Stomach smooth muscle (tissue), 2 donors: ENCODE measurements at regions not wholly inside any gene's neighbourhood (a gene's known extent, or its start where the extent isn't known, plus 50 kb on each side); places are given as distances from the start of the nearest gene placed in this dataset.

Source experiments
- H3K27ac ChIP-seq: one replicate; pipeline ENCODE4 v1.7.0; 2013; ENCODE audit warnings: mild to moderate bottlenecking, low read length, inconsistent platforms
- H3K27me3 ChIP-seq, 2 donors: one replicate each; pipeline ENCODE4 v1.7.0; 2013; ENCODE audit warnings: low read length in 2 of 2; ENCODE audit not compliant: insufficient read depth in 2 of 2, control insufficient read depth in 1 of 2
- H3K36me3 ChIP-seq, 2 donors: one replicate each; pipeline ENCODE4 v1.7.0; 2013; ENCODE audit warnings: low read length in 2 of 2; ENCODE audit not compliant: control insufficient read depth in 2 of 2, insufficient read depth in 2 of 2
- H3K4me1 ChIP-seq: one replicate; pipeline ENCODE4 v1.7.0; 2013; ENCODE audit warnings: low read length; ENCODE audit not compliant: control insufficient read depth, insufficient read depth
- H3K4me3 ChIP-seq, 2 donors: one replicate each; pipeline ENCODE4 v1.7.0; 2013; ENCODE audit warnings: low read length in 2 of 2
- H3K9ac ChIP-seq, 2 donors: one replicate each; pipeline ENCODE4 v1.7.0; 2013; ENCODE audit warnings: low read length in 2 of 2, mild to moderate bottlenecking in 1 of 2
- H3K9me3 ChIP-seq, 2 donors: one replicate each; pipeline ENCODE4 v1.7.0; 2013; ENCODE audit warnings: low read length in 2 of 2; ENCODE audit not compliant: control insufficient read depth in 2 of 2
- donor health status: healthy.
- donor health status: Pancreatic carcinoma.

DNA sequence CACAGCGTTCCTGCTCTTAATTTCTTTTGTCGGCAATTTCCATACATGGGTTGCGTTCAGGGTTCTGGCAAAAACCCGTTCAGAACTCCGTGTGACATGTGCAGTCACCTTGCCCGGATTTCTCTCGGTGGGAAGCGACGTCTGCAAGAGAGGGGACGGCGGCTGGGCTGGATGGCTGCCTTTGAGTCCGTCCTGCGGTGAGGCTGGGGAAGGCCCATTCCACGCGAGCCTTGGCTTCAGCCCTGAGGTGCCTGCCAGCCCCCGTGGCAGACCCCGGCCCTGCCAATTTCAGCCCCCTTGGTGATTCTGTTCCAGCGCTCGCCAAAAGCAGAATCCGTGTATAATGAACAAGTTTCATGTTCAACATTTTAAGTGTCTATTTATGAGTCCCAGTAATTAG lies 72.6 kb upstream of the TSHZ3 start:
- no peak overlapping the region for H3K4me3 ChIP-seq
- peaks cover 0 to 2% of the 10 kb centered on the region in 2 donors for H3K27me3 ChIP-seq
- no peaks in the 10 kb centered on the region for H3K36me3 ChIP-seq
- H3K9ac ChIP-seq: no peak overlapping the region
- no peaks in the 10 kb centered on the region for H3K4me1 ChIP-seq
- H3K27ac ChIP-seq: no peak overlapping the region
- no peaks in the 10 kb centered on the region for H3K9me3 ChIP-seq

DNA sequence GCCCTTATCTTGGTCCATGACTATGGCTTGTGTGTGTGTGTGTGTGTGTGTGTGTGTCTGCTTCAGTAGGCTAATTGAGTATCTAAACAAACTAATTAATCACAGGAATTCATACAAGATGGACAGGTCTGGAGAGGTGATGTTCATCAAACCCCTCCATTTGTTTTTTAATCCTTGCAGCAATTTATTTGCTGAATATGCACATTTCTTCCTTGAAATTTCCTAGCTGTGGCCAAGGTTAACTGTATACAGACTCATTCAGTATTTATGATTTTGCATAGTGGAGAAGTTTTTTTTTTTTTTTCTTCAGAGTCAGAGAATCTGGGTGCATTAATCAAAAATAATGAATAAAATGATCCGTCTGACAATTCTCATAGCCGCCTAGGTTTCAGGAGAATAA lies 74.7 kb upstream of the TSHZ3 start:
- Histone ChIP-seq H3K27me3 (peaks cover 0 to 2% of the 10 kb centered on the region in 2 donors), H3K9ac (no peak overlapping the region), H3K27ac (no peak overlapping the region), H3K36me3 (no peaks in the 10 kb centered on the region), H3K4me3 (no peak overlapping the region), H3K9me3 (no peaks in the 10 kb centered on the region), H3K4me1 (no peaks in the 10 kb centered on the region)

DNA sequence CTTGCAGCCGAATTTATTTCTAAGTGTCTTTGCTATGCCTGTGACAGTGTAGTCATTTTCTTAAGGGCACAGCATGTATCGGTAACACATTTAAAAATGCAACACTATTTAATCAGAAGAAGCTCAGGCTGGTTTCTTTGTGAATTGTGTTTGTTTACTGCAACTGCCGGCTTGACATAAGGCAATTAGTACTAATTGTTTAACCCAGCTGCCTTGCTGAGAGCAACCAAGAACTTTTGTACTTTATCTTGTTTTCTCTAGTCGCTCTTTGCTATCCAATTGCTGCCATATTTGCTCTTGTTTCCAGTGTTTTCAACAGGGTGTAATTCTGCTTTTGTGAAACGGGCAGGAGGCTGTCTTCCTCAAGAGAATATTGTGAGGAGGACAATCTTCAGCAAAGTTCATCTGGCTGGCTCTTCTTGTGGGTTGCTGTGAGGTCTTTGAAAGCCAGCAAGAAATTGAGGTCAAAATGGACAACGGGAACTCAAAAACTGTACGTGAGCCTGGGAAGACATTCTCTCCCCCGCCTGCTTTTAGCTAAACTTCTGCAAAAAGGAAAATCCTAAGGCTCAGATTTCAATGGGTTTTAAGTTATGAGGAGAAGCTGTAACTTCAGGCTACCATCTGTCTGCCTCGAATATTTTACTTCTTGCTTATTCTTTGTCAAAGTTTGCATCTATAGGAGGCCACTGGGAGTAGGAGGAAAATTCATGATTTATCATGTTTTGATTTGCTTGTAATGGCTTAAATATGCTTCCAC lies 75.8 kb upstream of the TSHZ3 start:
- Histone ChIP-seq H3K9me3 (no peaks in the 10 kb centered on the region), H3K27ac (no peak overlapping the region), H3K36me3 (no peaks in the 10 kb centered on the region), H3K27me3 (peaks cover 0 to 2% of the 10 kb centered on the region in 2 donors), H3K4me1 (no peaks in the 10 kb centered on the region), H3K4me3 (no peak overlapping the region), H3K9ac (no peak overlapping the region)

DNA sequence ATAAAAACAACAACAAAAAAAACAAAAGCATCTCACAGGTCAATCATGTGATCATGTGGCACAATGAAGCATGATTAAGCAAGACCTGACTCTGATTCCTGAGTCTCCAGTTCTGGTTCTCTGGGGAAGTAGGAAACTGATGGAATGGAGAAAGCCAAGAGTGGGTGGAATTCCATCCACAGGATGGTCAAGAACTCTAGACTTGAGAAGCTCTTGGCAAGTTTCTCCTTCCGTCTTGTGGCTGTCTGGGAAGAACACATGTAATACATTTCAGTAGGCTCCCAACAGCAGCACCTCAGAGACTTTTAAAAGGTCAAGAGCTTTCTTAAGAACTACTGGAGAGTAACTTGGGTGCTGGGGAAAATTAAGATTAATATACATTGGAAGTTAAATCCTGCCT lies 78.6 kb upstream of the TSHZ3 start:
- no peak overlapping the region for H3K4me3 ChIP-seq
- no peaks in the 10 kb centered on the region for H3K4me1 ChIP-seq
- H3K27me3 ChIP-seq: peaks cover 0 to 7% of the 10 kb centered on the region in 2 donors
- no peaks in the 10 kb centered on the region for H3K36me3 ChIP-seq
- no peaks in the 10 kb centered on the region for H3K9me3 ChIP-seq
- H3K9ac ChIP-seq: no peak overlapping the region
- H3K27ac ChIP-seq: no peak overlapping the region

DNA sequence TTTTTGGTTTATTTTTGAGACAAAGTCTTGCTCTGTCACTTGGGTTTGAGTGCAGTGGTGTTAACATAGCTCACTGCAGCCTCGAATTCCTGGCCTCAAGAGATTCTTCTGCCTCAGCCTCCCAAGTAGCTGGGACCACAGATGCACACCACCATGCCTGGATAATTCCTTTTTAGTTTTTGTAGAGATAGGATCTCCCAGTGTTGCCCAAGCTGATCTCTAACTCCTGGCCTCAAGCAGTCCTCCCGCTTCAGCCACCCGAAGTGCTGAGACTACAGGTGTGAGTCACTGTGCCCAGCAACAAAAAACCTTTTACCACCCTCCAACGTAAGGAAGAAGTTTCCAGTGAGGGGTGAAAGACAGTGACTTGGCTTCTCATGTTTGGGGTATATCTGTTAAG lies 81.1 kb upstream of the TSHZ3 start:
- Histone ChIP-seq H3K9me3 (no peaks in the 10 kb centered on the region), H3K36me3 (no peaks in the 10 kb centered on the region), H3K4me1 (no peaks in the 10 kb centered on the region), H3K9ac (no peak overlapping the region), H3K27me3 (peaks cover 0 to 7% of the 10 kb centered on the region in 2 donors), H3K4me3 (no peak overlapping the region), H3K27ac (no peak overlapping the region)

DNA sequence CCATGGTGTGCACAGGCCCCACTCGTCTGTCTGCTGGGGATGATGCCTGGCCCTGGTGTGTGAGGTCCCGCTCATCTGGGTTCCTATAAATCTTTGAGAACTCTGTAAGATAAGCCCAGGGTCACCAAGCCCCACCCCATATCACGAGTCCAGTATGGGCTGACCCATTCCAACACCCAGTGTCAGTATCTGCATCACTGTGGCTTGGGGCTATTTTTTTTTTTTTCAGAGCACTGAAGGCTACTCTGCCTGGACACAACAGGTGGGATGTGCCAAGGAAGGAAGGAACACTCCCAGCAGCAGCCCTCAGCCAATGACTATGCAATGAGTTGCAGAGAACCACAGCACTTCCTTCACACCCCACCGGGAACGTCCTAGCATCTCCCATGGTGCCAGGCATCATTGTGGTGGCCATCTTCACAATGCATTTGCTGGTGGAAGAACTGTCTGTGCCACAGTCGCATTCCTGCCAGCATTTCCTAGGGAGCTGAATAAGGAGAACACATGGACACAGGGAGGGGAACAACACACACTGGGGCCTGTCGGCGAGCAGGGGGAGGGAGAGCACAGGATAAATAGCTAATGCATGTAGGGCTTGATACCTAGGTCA lies 83.1 kb upstream of the TSHZ3 start:
- no peaks in the 10 kb centered on the region for H3K36me3 ChIP-seq
- H3K27ac ChIP-seq: no peak overlapping the region
- no peaks in the 10 kb centered on the region for H3K4me1 ChIP-seq
- no peak overlapping the region for H3K4me3 ChIP-seq
- H3K9ac ChIP-seq: no peak overlapping the region
- H3K9me3 ChIP-seq: no peaks in the 10 kb centered on the region
- H3K27me3 ChIP-seq: peaks cover 0 to 4% of the 10 kb centered on the region in 2 donors

DNA sequence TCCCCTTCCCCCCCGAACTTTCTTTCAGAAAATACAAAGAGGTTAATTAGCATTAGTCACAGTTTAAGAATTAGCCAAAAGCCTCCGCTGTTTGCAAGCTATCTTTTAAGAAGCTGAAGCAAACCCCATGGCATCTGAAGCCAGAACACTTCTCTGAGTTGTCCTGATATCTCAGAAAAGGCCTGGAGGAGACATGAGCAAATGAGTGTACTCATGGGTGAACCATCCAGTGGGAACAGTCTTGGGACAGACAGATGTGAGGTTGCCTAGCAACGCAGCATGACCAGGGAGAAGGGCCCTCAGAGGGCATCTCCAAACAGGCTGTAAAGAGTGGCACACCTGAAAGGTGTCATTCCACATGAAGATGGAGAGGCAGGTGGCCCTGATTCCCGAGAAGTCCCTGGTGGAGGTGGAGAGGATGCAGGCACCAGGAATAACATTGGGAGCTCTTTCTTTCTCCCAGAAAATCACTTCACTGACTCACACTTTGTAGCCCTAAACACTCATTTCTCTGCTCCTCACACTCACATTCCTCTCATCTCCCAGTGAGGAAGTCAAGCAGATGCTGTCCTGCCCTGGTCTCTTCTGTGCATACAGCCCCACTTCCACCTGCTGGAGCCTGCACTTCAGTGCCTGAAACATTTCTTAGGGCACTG lies 87.0 kb upstream of the TSHZ3 start:
- no peak overlapping the region for H3K4me3 ChIP-seq
- H3K27me3 ChIP-seq: peaks cover 0 to 9% of the 10 kb centered on the region in 2 donors
- H3K27ac ChIP-seq: no peak overlapping the region
- H3K4me1 ChIP-seq: no peaks in the 10 kb centered on the region
- no peaks in the 10 kb centered on the region for H3K9me3 ChIP-seq
- H3K9ac ChIP-seq: no peak overlapping the region
- H3K36me3 ChIP-seq: no peaks in the 10 kb centered on the region

DNA sequence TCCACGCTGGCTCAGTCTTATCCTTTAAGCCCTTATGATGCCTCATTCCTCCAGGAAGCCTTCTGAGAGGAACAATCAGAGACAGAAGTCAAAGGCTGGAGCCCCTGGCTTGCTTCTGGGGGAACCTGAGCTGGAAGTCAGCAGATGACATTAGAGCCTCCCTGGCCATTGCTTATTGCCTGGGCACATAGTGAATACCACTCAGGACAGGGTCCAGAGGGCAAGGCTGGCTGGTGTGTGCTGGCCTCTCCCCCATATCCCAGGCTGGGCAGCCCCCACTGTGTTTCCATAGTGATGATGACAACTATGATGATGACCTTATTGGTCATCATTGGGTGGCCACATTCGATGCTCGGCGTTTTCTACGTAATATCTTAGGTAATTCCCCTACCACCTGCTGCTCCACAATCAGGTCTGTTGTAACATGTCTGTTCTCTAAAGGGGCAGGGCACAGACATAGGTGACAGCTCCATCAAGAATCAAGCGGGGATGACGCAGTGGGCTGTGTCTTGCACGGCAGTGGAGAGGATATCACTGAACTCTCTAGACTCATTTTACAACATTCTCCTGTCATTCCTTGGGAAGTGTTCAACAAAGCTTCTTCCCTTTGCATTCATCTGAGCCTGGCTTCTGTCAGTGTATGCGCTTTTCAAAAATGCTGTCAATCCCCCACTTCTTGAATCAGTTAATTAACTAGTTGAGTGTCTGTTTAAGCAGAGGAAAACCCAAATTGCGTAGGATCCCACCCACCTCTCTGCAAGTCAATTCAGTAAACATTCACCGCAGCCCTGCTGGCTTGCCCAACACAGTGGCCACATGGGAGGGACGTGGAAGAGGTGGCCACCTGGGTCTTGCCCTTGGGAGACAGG lies 89.4 kb upstream of the TSHZ3 start:
- H3K4me3 ChIP-seq: no peak overlapping the region

DNA sequence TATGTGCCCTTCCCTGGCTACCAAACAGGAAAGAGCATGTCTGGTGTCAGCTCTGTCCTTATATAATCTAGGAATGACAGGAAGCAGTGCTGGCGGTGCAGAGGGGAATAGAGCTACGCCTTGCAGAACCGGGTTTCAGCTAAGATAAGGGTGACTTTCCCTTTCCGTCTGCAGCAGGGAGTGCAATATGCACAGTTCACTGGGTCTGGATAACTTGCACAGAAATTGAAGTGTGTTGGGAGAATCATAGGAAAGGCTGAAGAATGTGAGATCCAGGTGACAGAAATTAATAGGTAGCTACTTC lies 90.0 kb upstream of the TSHZ3 start:
- H3K27me3 ChIP-seq: peaks cover 0 to 5% of the 10 kb centered on the region in 2 donors
- H3K27ac ChIP-seq: no peak overlapping the region
- H3K9ac ChIP-seq: no peak overlapping the region
- no peaks in the 10 kb centered on the region for H3K36me3 ChIP-seq
- H3K9me3 ChIP-seq: no peaks in the 10 kb centered on the region
- no peaks in the 10 kb centered on the region for H3K4me1 ChIP-seq
- H3K4me3 ChIP-seq: no peak overlapping the region

More for the DNA sequence above, 89.4 kb upstream of the TSHZ3 start:
- Histone ChIP-seq H3K27me3 (peaks cover 0 to 5% of the 10 kb centered on the region in 2 donors), H3K9me3 (no peaks in the 10 kb centered on the region), H3K9ac (no peak overlapping the region), H3K27ac (no peak overlapping the region), H3K36me3 (no peaks in the 10 kb centered on the region), H3K4me1 (no peaks in the 10 kb centered on the region)

DNA sequence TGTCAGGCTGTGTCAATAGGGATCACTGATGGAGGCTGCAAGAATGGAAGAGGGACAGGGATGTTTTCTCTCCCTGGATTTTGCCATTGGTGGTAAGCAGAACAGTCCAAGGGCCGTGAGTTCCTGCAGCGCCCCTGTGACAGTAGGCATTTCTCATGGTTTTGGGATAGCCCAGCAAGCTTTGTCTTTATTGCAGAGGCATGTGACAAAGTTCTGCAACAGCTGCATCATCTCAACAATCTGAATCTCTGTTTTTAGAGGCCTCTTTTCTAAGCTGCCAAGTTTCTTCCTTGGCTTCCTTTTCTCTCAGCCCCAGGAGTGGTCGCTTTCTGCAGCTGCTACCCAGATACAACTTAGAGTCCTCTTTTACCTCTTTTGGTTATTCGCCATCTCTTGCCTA lies 95.7 kb upstream of the TSHZ3 start:
- Histone ChIP-seq H3K9ac (no peak overlapping the region), H3K27ac (no peak overlapping the region), H3K27me3 (no peaks in the 10 kb centered on the region), H3K9me3 (peaks cover 0 to 8% of the 10 kb centered on the region in 2 donors), H3K36me3 (no peaks in the 10 kb centered on the region), H3K4me3 (no peak overlapping the region), H3K4me1 (no peaks in the 10 kb centered on the region)
